Activated naive CD8-positive, alpha-beta T cell treated with anti-CD3 and anti-CD28 coated beads, Interleukin-2, amount 50 U/mL, for 24 hours (primary cell): ENCODE measurements at regions not wholly inside any gene's neighbourhood (a gene's known extent, or its start where the extent isn't known, plus 50 kb on each side); places are given as distances from the start of the nearest gene placed in this dataset.
A peak's percentile ranks its signal among the peaks of the same experiment; 100 is the strongest.

Experiments
- ATAC-seq: fragments of 150-1000 bp; cut with Tn5 transposase; one replicate; pipeline ENCODE4 v1.10.0; 2021
- DNase-seq: peaks from one replicate; pipeline ENCODE4 v3.0.0; 2021
- H3K27ac Mint-ChIP-seq: one replicate; pipeline ENCODE4 v1.8.0; 2021; ENCODE audit warnings: mild to moderate bottlenecking, mixed read lengths
- H3K27me3 Mint-ChIP-seq: one replicate; pipeline ENCODE4 v1.8.0; 2021; ENCODE audit warnings: mixed read lengths
- H3K36me3 Mint-ChIP-seq: one replicate; pipeline ENCODE4 v1.8.0; 2021; ENCODE audit warnings: low read depth, mixed read lengths
- H3K4me1 Mint-ChIP-seq: one replicate; pipeline ENCODE4 v1.8.0; 2021; ENCODE audit warnings: mixed read lengths
- H3K4me3 Mint-ChIP-seq: one replicate; pipeline ENCODE4 v1.8.0; 2021; ENCODE audit warnings: mild to moderate bottlenecking, moderate library complexity, mixed read lengths
- H3K9me3 Mint-ChIP-seq: one replicate; pipeline ENCODE4 v1.8.0; 2021; ENCODE audit warnings: mixed read lengths

GRCh38 chr5:74576941-74577456 lies 63.5 kb downstream of the ENC1 start:
- no peaks in the 10 kb centered on the region for H3K9me3 Mint-ChIP-seq
- DNase-seq = no peak
- ATAC-seq = peak; percentile 23
- peak overlapping the region; percentile 32 for H3K4me3 Mint-ChIP-seq
- peaks cover 39% of the 10 kb centered on the region for H3K4me1 Mint-ChIP-seq
- peak overlapping the region; percentile 12 for H3K27ac Mint-ChIP-seq
- no peaks in the 10 kb centered on the region for H3K36me3 Mint-ChIP-seq
- H3K27me3 Mint-ChIP-seq = peaks cover 3% of the 10 kb centered on the region

GRCh38 chr5:74575741-74576538 lies 64.6 kb downstream of the ENC1 start:
- DNase-seq (peak; percentile 10), ATAC-seq (peak; percentile 69)
- Mint-ChIP-seq H3K27me3 (peaks cover 8% of the 10 kb centered on the region), H3K4me3 (no peak overlapping the region), H3K9me3 (no peaks in the 10 kb centered on the region), H3K4me1 (peaks cover 39% of the 10 kb centered on the region), H3K27ac (peak overlapping the region; percentile 79), H3K36me3 (no peaks in the 10 kb centered on the region)

- Mint-ChIP-seq H3K4me1 (no peaks in the 10 kb centered on the region), H3K9me3 (peaks cover 8% of the 10 kb centered on the region), H3K4me3 (no peak overlapping the region), H3K27me3 (peaks cover 8% of the 10 kb centered on the region), H3K36me3 (no peaks in the 10 kb centered on the region), H3K27ac (no peak overlapping the region)
- ATAC-seq (no peak), DNase-seq (no peak)
These were observed 70.3 kb downstream of the ENC1 start for GRCh38 chr5:74570250-74570649.

GRCh38 chr5:74567411-74567995 lies 73.0 kb downstream of the ENC1 start:
- peaks cover 8% of the 10 kb centered on the region for H3K9me3 Mint-ChIP-seq
- no peak overlapping the region for H3K27ac Mint-ChIP-seq
- ATAC-seq = no peak
- H3K4me1 Mint-ChIP-seq = no peaks in the 10 kb centered on the region
- H3K4me3 Mint-ChIP-seq = no peak overlapping the region
- no peaks in the 10 kb centered on the region for H3K36me3 Mint-ChIP-seq
- no peak for DNase-seq
- peaks cover 5% of the 10 kb centered on the region for H3K27me3 Mint-ChIP-seq

GRCh38 chr5:74562122-74562521 lies 78.4 kb downstream of the ENC1 start:
- no peak for DNase-seq
- Mint-ChIP-seq H3K27ac (no peak overlapping the region), H3K4me3 (no peak overlapping the region), H3K36me3 (no peaks in the 10 kb centered on the region), H3K4me1 (no peaks in the 10 kb centered on the region), H3K9me3 (no peaks in the 10 kb centered on the region), H3K27me3 (peaks cover 3% of the 10 kb centered on the region)
- ATAC-seq = no peak

GRCh38 chr5:74560245-74560644 lies 80.3 kb downstream of the ENC1 start:
- Mint-ChIP-seq H3K27ac (no peak overlapping the region), H3K4me1 (no peaks in the 10 kb centered on the region), H3K27me3 (peaks cover 3% of the 10 kb centered on the region), H3K4me3 (no peak overlapping the region), H3K9me3 (no peaks in the 10 kb centered on the region), H3K36me3 (no peaks in the 10 kb centered on the region)
- ATAC-seq (no peak), DNase-seq (no peak)

GRCh38 chr5:74556631-74557595 lies 83.6 kb downstream of the ENC1 start:
- no peaks in the 10 kb centered on the region for H3K9me3 Mint-ChIP-seq
- no peak for ATAC-seq
- H3K36me3 Mint-ChIP-seq = no peaks in the 10 kb centered on the region
- H3K4me3 Mint-ChIP-seq = no peak overlapping the region
- H3K27ac Mint-ChIP-seq = no peak overlapping the region
- H3K27me3 Mint-ChIP-seq = peaks cover 3% of the 10 kb centered on the region
- H3K4me1 Mint-ChIP-seq = no peaks in the 10 kb centered on the region
- DNase-seq = no peak

- Mint-ChIP-seq H3K27ac (no peak overlapping the region), H3K4me3 (no peak overlapping the region), H3K9me3 (no peaks in the 10 kb centered on the region), H3K4me1 (no peaks in the 10 kb centered on the region), H3K36me3 (no peaks in the 10 kb centered on the region), H3K27me3 (peaks cover 3% of the 10 kb centered on the region)
- no peak for DNase-seq
- ATAC-seq = no peak
These were observed 84.5 kb downstream of the ENC1 start for GRCh38 chr5:74556006-74556405.

- Mint-ChIP-seq H3K4me1 (no peaks in the 10 kb centered on the region), H3K9me3 (no peaks in the 10 kb centered on the region), H3K4me3 (no peak overlapping the region), H3K36me3 (no peaks in the 10 kb centered on the region), H3K27me3 (no peaks in the 10 kb centered on the region), H3K27ac (no peak overlapping the region)
- DNase-seq (no peak), ATAC-seq (no peak)
These were observed 88.4 kb downstream of the ENC1 start for GRCh38 chr5:74552101-74552500.

- no peaks in the 10 kb centered on the region for H3K27me3 Mint-ChIP-seq
- H3K36me3 Mint-ChIP-seq = no peaks in the 10 kb centered on the region
- H3K27ac Mint-ChIP-seq = no peak overlapping the region
- no peaks in the 10 kb centered on the region for H3K9me3 Mint-ChIP-seq
- ATAC-seq (no peak), DNase-seq (no peak)
- no peaks in the 10 kb centered on the region for H3K4me1 Mint-ChIP-seq
- H3K4me3 Mint-ChIP-seq = no peak overlapping the region
These were observed 89.6 kb downstream of the ENC1 start for GRCh38 chr5:74550927-74551326.

- H3K27ac Mint-ChIP-seq = no peak overlapping the region
- DNase-seq = no peak
- H3K36me3 Mint-ChIP-seq = no peaks in the 10 kb centered on the region
- no peaks in the 10 kb centered on the region for H3K9me3 Mint-ChIP-seq
- no peaks in the 10 kb centered on the region for H3K27me3 Mint-ChIP-seq
- ATAC-seq = no peak
- H3K4me3 Mint-ChIP-seq = no peak overlapping the region
- H3K4me1 Mint-ChIP-seq = no peaks in the 10 kb centered on the region
These were observed 91.1 kb downstream of the ENC1 start for GRCh38 chr5:74549384-74549783.

- ATAC-seq = no peak
- Mint-ChIP-seq H3K36me3 (no peaks in the 10 kb centered on the region), H3K4me1 (peaks cover 3% of the 10 kb centered on the region), H3K27me3 (peaks cover 6% of the 10 kb centered on the region), H3K27ac (no peak overlapping the region), H3K4me3 (no peak overlapping the region), H3K9me3 (no peaks in the 10 kb centered on the region)
- no peak for DNase-seq
These were observed 93.7 kb downstream of the ENC1 start for GRCh38 chr5:74546796-74547195.

GRCh38 chr5:74544811-74545210 lies 95.7 kb downstream of the ENC1 start:
- H3K27ac Mint-ChIP-seq = no peak overlapping the region
- H3K4me3 Mint-ChIP-seq = no peak overlapping the region
- no peaks in the 10 kb centered on the region for H3K9me3 Mint-ChIP-seq
- peaks cover 3% of the 10 kb centered on the region for H3K4me1 Mint-ChIP-seq
- peaks cover 6% of the 10 kb centered on the region for H3K27me3 Mint-ChIP-seq
- DNase-seq = no peak
- H3K36me3 Mint-ChIP-seq = no peaks in the 10 kb centered on the region
- no peak for ATAC-seq

- no peak for DNase-seq
These were observed 97.1 kb downstream of the ENC1 start for GRCh38 chr5:74543162-74543995.

More at GRCh38 chr5:74543162-74543995, 97.1 kb downstream of the ENC1 start:
- Mint-ChIP-seq H3K4me1 (peaks cover 3% of the 10 kb centered on the region), H3K36me3 (no peaks in the 10 kb centered on the region), H3K4me3 (no peak overlapping the region), H3K27ac (no peak overlapping the region), H3K27me3 (peaks cover 9% of the 10 kb centered on the region), H3K9me3 (no peaks in the 10 kb centered on the region)
- no peak for ATAC-seq
